Calu3 (cell line): ENCODE measurements at regions not wholly inside any gene's neighbourhood (a gene's known extent, or its start where the extent isn't known, plus 50 kb on each side); places are given as distances from the start of the nearest gene placed in this dataset.

ENCODE experiments used
- BruUV-seq: library from RNA; stranded (reverse); fragments of 400-500 nt; replicated peaks from 2 replicates; lab custom pipeline; 2021; lab: Mats Ljungman, UMichigan
- CTCF ChIA-PET: fragments of 300-600 bp; sonication (Branson Sonifier 250); formaldehyde crosslinking; loops from one replicate; lab custom pipeline; 2022; ENCODE audit warnings: antibody characterized with exemption; lab: Charles Lee
- DNase-seq: peaks from one replicate; pipeline ENCODE4 v3.0.0; 2022
- H3K27ac Mint-ChIP-seq: one replicate; pipeline ENCODE4 v1.8.0; 2022; ENCODE audit warnings: mixed read lengths; ENCODE audit not compliant: unreplicated experiment
- H3K27me3 Mint-ChIP-seq: one replicate; pipeline ENCODE4 v1.8.0; 2022; ENCODE audit warnings: mixed read lengths; ENCODE audit not compliant: unreplicated experiment
- H3K36me3 Mint-ChIP-seq: one replicate; pipeline ENCODE4 v1.8.0; 2022; ENCODE audit warnings: mild to moderate bottlenecking, moderate library complexity, mixed read lengths; ENCODE audit not compliant: insufficient read depth, unreplicated experiment
- H3K4me1 Mint-ChIP-seq: one replicate; pipeline ENCODE4 v1.8.0; 2022; ENCODE audit warnings: mild to moderate bottlenecking, low read depth, mixed read lengths; ENCODE audit not compliant: unreplicated experiment
- H3K4me3 Mint-ChIP-seq: one replicate; pipeline ENCODE4 v1.8.0; 2022; ENCODE audit warnings: mild to moderate bottlenecking, low read depth, moderate library complexity, mixed read lengths; ENCODE audit not compliant: unreplicated experiment
- H3K9me3 Mint-ChIP-seq: one replicate; pipeline ENCODE4 v1.8.0; 2022; ENCODE audit warnings: low read depth, mixed read lengths; ENCODE audit not compliant: unreplicated experiment
- CTCF ChIP-seq: fragments of 200-600 bp; IDR thresholded peaks from one replicate; pipeline ENCODE4 v1.8.0; 2022; ENCODE audit warnings: antibody characterized with exemption; ENCODE audit not compliant: unreplicated experiment
- intact Hi-C: fragments of 100-400 bp; cut with micrococcal nuclease; formaldehyde crosslinking; loops from one replicate; pipeline ENCODE4 v1.10.0; 2022; ENCODE audit not compliant: unreplicated experiment

DNA sequence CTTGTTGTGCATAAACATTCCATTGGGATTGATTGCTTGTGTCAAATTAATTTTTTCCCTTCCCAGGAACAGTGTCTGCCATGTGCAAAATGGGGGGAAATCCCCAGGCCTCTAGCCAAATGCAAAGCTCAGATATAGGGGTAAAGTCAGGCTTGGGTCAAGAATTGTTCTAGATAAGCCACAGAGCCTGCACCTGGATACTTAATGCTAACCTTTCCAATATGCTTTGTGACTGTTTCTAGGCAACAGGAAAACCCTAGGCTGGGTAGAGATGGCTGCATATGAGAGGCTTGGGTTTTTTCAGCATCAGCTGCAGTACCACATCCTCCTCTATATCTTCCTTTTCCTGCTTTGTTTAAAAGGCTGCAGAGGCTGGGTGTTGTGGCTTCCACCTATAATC, 61.9 kb upstream of the ROPN1 start:
- TF ChIP-seq CTCF: no peak
- Mint-ChIP-seq H3K4me1 (no peaks in the 10 kb centered on the region), H3K4me3 (no peak overlapping the region), H3K27ac (no peak overlapping the region), H3K27me3 (peaks cover 88% of the 10 kb centered on the region), H3K36me3 (no peaks in the 10 kb centered on the region), H3K9me3 (no peaks in the 10 kb centered on the region)
- CTCF ChIA-PET: no interaction called here
- intact Hi-C loops: no loop called here
- DNase-seq: no peak
- no TSS peak for BruUV-seq

GRCh38 chr3:124056846-124057245, 64.9 kb upstream of the ROPN1 start:
- Mint-ChIP-seq H3K27me3 (peaks cover 61% of the 10 kb centered on the region), H3K36me3 (no peaks in the 10 kb centered on the region), H3K27ac (no peak overlapping the region), H3K4me3 (no peak overlapping the region), H3K9me3 (no peaks in the 10 kb centered on the region), H3K4me1 (no peaks in the 10 kb centered on the region)
- intact Hi-C loops: no loop called here
- CTCF ChIA-PET: interaction anchor here (0.6 kb wide), 1 partner anchor 538 kb away, joined by 4 read pairs; no protein-coding TSS in a partner anchor
- DNase-seq: no peak
- no peak for TF ChIP-seq CTCF
- no TSS peak for BruUV-seq

- CTCF ChIA-PET: interaction anchor here (0.6 kb wide), 1 partner anchor 538 kb away, joined by 4 read pairs; no protein-coding TSS in a partner anchor
- TF ChIP-seq CTCF: no peak
- BruUV-seq: no TSS peak
These were observed 65.5 kb upstream of the ROPN1 start for GRCh38 chr3:124057420-124057819.

GRCh38 chr3:124059580-124059979, 67.7 kb upstream of the ROPN1 start:
- Mint-ChIP-seq H3K4me1 (no peaks in the 10 kb centered on the region), H3K27me3 (peaks cover 44% of the 10 kb centered on the region), H3K36me3 (no peaks in the 10 kb centered on the region), H3K9me3 (no peaks in the 10 kb centered on the region), H3K27ac (no peak overlapping the region), H3K4me3 (no peak overlapping the region)
- BruUV-seq: no TSS peak
- CTCF ChIA-PET: no interaction called here
- intact Hi-C loops: no loop called here
- no peak for TF ChIP-seq CTCF
- DNase-seq: no peak

More at GRCh38 chr3:124057420-124057819, 65.5 kb upstream of the ROPN1 start:
- Mint-ChIP-seq H3K27ac (no peak overlapping the region), H3K36me3 (no peaks in the 10 kb centered on the region), H3K4me1 (no peaks in the 10 kb centered on the region), H3K9me3 (no peaks in the 10 kb centered on the region), H3K4me3 (no peak overlapping the region), H3K27me3 (peaks cover 55% of the 10 kb centered on the region)
- intact Hi-C loops: no loop called here
- DNase-seq: no peak
